VCaP (cell line): ENCODE measurements at regions not wholly inside any gene's neighbourhood (a gene's known extent, or its start where the extent isn't known, plus 50 kb on each side); places are given as distances from the start of the nearest gene placed in this dataset.
"Not testable (repeated sequence)": the region's sequence is repeated elsewhere in the genome, so short reads cannot be mapped to it uniquely, and the experiment has no call there.

Experiments
- H3K27ac ChIP-seq: fragments of 450-650 bp; 2 replicates; pipeline ENCODE4 v1.5.1; 2017
- TF ChIP-seq, protein P1 (sequence below): fragments of 450-650 bp; conservative IDR thresholded peaks from 2 replicates; pipeline ENCODE4 v1.5.1; 2017; ENCODE audit warnings: mild to moderate bottlenecking, moderate library complexity

- TF ChIP-seq, protein P1, sequence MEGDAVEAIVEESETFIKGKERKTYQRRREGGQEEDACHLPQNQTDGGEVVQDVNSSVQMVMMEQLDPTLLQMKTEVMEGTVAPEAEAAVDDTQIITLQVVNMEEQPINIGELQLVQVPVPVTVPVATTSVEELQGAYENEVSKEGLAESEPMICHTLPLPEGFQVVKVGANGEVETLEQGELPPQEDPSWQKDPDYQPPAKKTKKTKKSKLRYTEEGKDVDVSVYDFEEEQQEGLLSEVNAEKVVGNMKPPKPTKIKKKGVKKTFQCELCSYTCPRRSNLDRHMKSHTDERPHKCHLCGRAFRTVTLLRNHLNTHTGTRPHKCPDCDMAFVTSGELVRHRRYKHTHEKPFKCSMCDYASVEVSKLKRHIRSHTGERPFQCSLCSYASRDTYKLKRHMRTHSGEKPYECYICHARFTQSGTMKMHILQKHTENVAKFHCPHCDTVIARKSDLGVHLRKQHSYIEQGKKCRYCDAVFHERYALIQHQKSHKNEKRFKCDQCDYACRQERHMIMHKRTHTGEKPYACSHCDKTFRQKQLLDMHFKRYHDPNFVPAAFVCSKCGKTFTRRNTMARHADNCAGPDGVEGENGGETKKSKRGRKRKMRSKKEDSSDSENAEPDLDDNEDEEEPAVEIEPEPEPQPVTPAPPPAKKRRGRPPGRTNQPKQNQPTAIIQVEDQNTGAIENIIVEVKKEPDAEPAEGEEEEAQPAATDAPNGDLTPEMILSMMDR, result no peak
- H3K27ac ChIP-seq, result no peak overlapping the region
Measured at GRCh38 chr1:207245124-207245523, 76.4 kb upstream of the CD55 start.

DNA sequence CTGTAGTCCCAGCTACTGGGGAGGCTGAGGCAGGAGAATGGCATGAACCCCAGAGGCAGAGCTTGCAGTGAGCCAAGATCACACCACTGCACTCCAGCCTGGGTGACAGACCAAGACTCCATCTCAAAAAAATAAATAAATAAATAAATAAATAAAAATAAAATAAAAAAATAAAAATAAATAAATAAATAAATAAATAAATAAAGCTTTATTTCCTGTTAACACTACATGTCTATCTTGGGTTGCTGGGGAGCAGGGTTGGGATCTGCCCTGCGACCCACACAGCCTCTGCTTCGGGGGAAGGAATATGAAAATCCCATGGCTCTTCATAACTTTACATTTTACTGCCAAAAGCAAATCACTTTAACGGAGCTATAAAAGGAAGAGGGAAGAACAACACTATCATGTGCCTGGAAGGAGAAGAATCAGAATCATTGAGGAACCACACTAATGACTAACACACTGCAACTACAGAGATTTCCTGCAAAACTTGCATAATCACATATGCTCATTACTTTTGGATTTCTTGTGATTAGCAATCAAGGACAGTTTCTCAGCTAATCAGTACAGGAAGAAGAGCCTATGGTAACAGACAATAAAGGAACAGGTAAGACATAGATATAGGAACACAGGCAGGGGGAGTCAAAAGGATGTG, 72.8 kb upstream of the CD55 start:
- TF ChIP-seq, protein P1, result no peak
- no peak overlapping the region for H3K27ac ChIP-seq

DNA sequence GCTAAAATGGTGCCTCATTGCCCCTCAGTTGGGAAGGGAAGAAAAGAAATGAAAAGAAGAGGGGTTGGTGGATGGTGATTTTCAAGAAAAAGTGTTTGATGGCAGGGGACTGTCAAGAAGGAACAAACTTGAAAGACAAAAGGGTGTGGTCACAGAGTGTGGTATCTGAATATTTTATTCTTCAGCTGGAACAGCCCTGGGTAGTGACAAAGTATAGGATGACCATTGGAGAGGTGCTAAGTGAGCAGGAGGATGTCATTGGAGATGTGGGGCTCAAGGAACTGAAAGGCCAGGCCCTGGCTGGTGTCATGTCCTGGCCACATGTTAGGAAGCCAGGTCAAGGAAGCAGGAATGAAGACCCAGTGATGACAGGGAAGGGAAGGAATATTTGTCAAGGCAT, 71.0 kb upstream of the CD55 start:
- TF ChIP-seq, protein P1, result no peak
- no peak overlapping the region for H3K27ac ChIP-seq

DNA sequence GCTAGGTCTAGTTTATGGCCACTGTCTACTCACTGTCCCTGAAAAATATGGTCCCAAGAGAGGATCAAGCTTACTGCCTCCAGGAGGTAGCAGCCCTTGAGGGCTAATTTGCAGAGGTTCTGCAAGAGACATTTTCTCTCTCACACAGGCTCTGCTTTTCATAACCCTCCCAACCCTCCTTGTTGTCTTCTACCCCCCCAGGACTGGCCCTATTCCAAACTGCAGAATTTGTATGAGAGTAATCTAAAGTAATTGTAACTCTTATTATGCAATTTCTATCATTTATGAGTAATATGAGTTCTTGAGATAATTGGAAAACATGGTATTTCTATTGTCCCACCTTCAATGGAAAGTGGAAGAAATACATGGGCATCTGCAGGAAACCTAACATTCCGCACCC, 70.4 kb upstream of the CD55 start:
- H3K27ac ChIP-seq, result no peak overlapping the region
- TF ChIP-seq, protein P1, result no peak

- TF ChIP-seq, protein P1, result no peak
- H3K27ac ChIP-seq, result no peak overlapping the region
Measured at GRCh38 chr1:207256869-207257268, 64.6 kb upstream of the CD55 start.

DNA sequence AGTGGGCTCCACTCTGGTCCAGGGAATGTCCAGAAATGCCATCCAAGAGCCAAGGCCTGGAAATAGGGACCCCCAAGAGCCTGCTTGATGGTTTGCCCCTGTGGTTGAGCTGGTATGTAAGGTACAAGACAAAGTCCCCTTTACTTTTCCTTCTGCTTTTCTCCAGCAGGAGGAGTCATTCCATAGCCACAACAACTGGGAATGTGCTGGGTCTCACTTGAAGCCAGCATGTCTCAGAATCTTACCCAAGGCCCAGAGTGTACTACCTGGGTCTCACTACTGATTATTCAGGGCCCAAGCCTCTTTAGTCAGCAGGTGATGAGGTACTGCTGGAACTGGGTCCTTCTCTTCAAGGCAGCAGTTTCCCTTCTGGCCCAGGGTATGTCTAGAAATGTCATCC, 62.1 kb upstream of the CD55 start:
- TF ChIP-seq, protein P1, result peak; percentile 69
- H3K27ac ChIP-seq, result no peak overlapping the region

DNA sequence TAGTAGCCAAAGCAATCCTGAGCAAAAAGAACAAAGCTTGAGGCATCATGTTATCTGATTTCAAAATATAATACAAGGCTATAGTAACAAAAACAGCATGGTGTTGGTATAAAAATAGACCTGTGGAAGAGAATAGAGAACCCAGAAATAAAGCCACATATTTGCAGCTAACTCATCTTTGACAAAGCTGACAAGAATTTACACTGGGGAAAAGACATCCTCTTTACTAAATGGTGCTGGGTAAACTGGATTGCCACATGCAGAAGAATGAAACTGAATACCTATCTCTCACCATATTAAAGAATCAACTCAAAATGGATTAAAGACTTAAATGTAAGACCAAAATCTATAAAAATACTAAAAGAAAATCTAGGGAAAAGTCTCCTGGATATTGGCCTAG, 59.5 kb upstream of the CD55 start:
- TF ChIP-seq, protein P1, result no peak
- H3K27ac ChIP-seq, result no peak overlapping the region

DNA sequence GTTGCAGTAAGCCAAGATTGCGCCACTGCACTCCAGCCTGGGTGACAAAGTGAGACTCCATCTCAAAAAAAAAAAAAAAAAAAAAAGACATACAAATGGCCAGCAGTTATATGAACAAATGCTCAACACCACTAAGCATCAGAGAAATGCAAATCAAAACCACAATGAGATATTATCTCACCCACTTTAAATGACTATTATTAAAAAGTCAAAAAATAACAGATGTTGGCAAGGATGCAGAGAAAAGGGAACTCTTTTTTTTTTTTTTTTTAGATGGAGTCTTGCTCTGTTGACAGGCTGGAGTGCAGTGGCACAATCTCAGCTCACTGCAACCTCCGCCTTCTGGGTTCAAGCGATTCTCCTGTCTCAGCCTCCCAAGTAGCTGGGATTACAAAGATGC, 58.6 kb upstream of the CD55 start:
- H3K27ac ChIP-seq, result not testable (repeated sequence)
